WTC11 (cell line): ENCODE measurements at regions not wholly inside any gene's neighbourhood (a gene's known extent, or its start where the extent isn't known, plus 50 kb on each side); places are given as distances from the start of the nearest gene placed in this dataset.

Experiments
- ATAC-seq: fragments of 200-7000 bp; cut with Tn5 transposase; 2 replicates; pipeline ENCODE4 v1.10.0; 2021; ENCODE audit warnings: mild to moderate bottlenecking, moderate library complexity
- CTCF ChIA-PET: fragments of 300-600 bp; sonication (Branson Sonifier 250); formaldehyde crosslinking; loops from one replicate; lab custom pipeline; 2021; ENCODE audit warnings: antibody characterized with exemption; lab: Charles Lee
- POLR2A ChIA-PET: fragments of 350-600 bp; sonication (Branson Sonifier 250); formaldehyde crosslinking; loops from one replicate; lab custom pipeline; 2021; ENCODE audit warnings: antibody characterized with exemption; lab: Charles Lee
- DNase-seq: peaks from one replicate; pipeline ENCODE4 v3.0.0; 2021; ENCODE audit warnings: low spot score
- H3K27ac Mint-ChIP-seq: 2 replicates; pipeline ENCODE4 v1.8.0; 2021; ENCODE audit warnings: mixed read lengths
- H3K27me3 Mint-ChIP-seq: 2 replicates; pipeline ENCODE4 v1.8.0; 2021; ENCODE audit warnings: low read depth, mild to moderate bottlenecking, moderate library complexity, mixed read lengths
- H3K36me3 Mint-ChIP-seq: 2 replicates; pipeline ENCODE4 v1.8.0; 2021; ENCODE audit warnings: mixed read lengths
- H3K4me1 Mint-ChIP-seq: 2 replicates; pipeline ENCODE4 v1.8.0; 2022; ENCODE audit warnings: mixed read lengths
- H3K4me3 Mint-ChIP-seq: 2 replicates; pipeline ENCODE4 v1.8.0; 2021; ENCODE audit warnings: mild to moderate bottlenecking, moderate library complexity, mixed read lengths
- H3K9me3 Mint-ChIP-seq: 2 replicates; pipeline ENCODE4 v1.8.0; 2021; ENCODE audit warnings: mixed read lengths
- ATF1 ChIP-seq: sonication (generic); formaldehyde crosslinking; IDR thresholded peaks from 2 replicates; pipeline ENCODE4 v1.8.1; 2023; ENCODE audit warnings: mild to moderate bottlenecking, moderate library complexity, missing genetic modification reagents
- CREB1 ChIP-seq: sonication (generic); formaldehyde crosslinking; IDR thresholded peaks from 2 replicates; pipeline ENCODE4 v1.8.0; 2023; ENCODE audit warnings: mild to moderate bottlenecking, missing genetic modification reagents
- CREM ChIP-seq: sonication (generic); formaldehyde crosslinking; IDR thresholded peaks from 2 replicates; pipeline ENCODE4 v1.8.1; 2022; ENCODE audit warnings: mild to moderate bottlenecking, missing genetic modification reagents, moderate library complexity
- ETV6 ChIP-seq: sonication (generic); formaldehyde crosslinking; IDR thresholded peaks from 2 replicates; pipeline ENCODE4 v1.8.1; 2022; ENCODE audit warnings: mild to moderate bottlenecking, missing genetic modification reagents
- GABPB1 ChIP-seq: sonication (generic); formaldehyde crosslinking; IDR thresholded peaks from 2 replicates; pipeline ENCODE4 v1.8.1; 2023; ENCODE audit warnings: mild to moderate bottlenecking, missing genetic modification reagents
- KAT7 ChIP-seq: sonication (generic); formaldehyde crosslinking; IDR thresholded peaks from 2 replicates; pipeline ENCODE4 v1.8.1; 2023; ENCODE audit warnings: missing genetic modification reagents, mild to moderate bottlenecking, borderline replicate concordance
- NFATC4 ChIP-seq: fragments of 250-450 bp; sonication (Bioruptor Pico); IDR thresholded peaks from 2 replicates; pipeline ENCODE4 v1.9.0; 2021; ENCODE audit warnings: mild to moderate bottlenecking
- NFE2L1 ChIP-seq: sonication (generic); formaldehyde crosslinking; IDR thresholded peaks from 2 replicates; pipeline ENCODE4 v1.8.1; 2023; ENCODE audit warnings: missing genetic modification reagents
- NFYB ChIP-seq: sonication (generic); formaldehyde crosslinking; conservative IDR thresholded peaks from 2 replicates; pipeline ENCODE4 v1.8.0; 2022; ENCODE audit warnings: low read depth, missing genetic modification reagents
- NR3C1 ChIP-seq: sonication (generic); formaldehyde crosslinking; conservative IDR thresholded peaks from 2 replicates; pipeline ENCODE4 v1.8.1; 2023; ENCODE audit warnings: low read depth, mild to moderate bottlenecking, missing genetic modification reagents
- RORB ChIP-seq: fragments of 250-450 bp; sonication (Bioruptor Pico); IDR thresholded peaks from 2 replicates; pipeline ENCODE4 v1.9.0; 2021; ENCODE audit warnings: mild to moderate bottlenecking
- SMAD3 ChIP-seq: sonication (generic); formaldehyde crosslinking; IDR thresholded peaks from 2 replicates; pipeline ENCODE4 v1.8.0; 2022; ENCODE audit warnings: missing genetic modification reagents, mild to moderate bottlenecking, borderline replicate concordance
- ZNF121 ChIP-seq: sonication (generic); formaldehyde crosslinking; IDR thresholded peaks from 2 replicates; pipeline ENCODE4 v1.8.0; 2023; ENCODE audit warnings: missing genetic modification reagents
- ZNF219 ChIP-seq: sonication (generic); formaldehyde crosslinking; IDR thresholded peaks from 2 replicates; pipeline ENCODE4 v1.8.0; 2023; ENCODE audit warnings: missing genetic modification reagents, mild to moderate bottlenecking, borderline replicate concordance
- ZNF232 ChIP-seq: sonication (generic); formaldehyde crosslinking; IDR thresholded peaks from 2 replicates; pipeline ENCODE4 v1.8.0; 2022; ENCODE audit warnings: mild to moderate bottlenecking, missing genetic modification reagents
- ZNF416 ChIP-seq: fragments of 250-450 bp; sonication (Bioruptor Pico); IDR thresholded peaks from 2 replicates; pipeline ENCODE4 v1.9.0; 2021; ENCODE audit warnings: mild to moderate bottlenecking, inconsistent platforms
- TF ChIP-seq, protein P1 (sequence below): fragments of 200-600 bp; IDR thresholded peaks from 2 replicates; pipeline ENCODE4 v1.8.0; 2022; ENCODE audit warnings: antibody characterized with exemption
- TF ChIP-seq, protein P2 (sequence below): sonication (generic); formaldehyde crosslinking; conservative IDR thresholded peaks from 2 replicates; pipeline ENCODE4 v1.8.1; 2022; ENCODE audit warnings: mild to moderate bottlenecking, missing genetic modification reagents
- TF ChIP-seq, protein P3 (sequence below): fragments of 250-450 bp; sonication (Bioruptor Pico); IDR thresholded peaks from 2 replicates; pipeline ENCODE4 v1.8.0; 2021; ENCODE audit warnings: mild to moderate bottlenecking
- TF ChIP-seq, protein P4 (sequence below): sonication (generic); formaldehyde crosslinking; IDR thresholded peaks from 2 replicates; pipeline ENCODE4 v1.8.0; 2023; ENCODE audit warnings: missing genetic modification reagents, mild to moderate bottlenecking, borderline replicate concordance
- TF ChIP-seq, protein P5 (sequence below): sonication (generic); formaldehyde crosslinking; IDR thresholded peaks from 2 replicates; pipeline ENCODE4 v1.8.0; 2022; ENCODE audit warnings: mild to moderate bottlenecking, missing genetic modification reagents

DNA sequence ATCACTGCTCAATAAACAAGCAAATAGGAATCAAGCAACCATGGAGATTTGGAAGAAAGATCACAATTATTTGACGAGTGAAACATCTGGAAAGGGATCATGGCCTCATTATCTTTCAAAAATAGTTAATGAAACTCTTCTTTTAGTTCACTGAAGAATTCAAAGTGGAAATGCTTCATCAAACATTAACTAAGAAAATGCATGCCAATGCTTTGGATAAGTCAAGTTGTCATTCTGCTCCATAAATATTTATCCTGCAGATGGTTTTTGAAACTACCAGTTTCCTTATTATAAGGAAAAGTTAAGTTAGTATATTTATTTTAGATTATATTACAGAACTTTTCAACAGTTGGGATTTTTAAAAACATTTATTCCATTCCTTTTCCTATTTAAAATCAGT, 206.5 kb upstream of the ADGRL2 start (continued):
- TF ChIP-seq KAT7 (CRISPR knock-in tag) (no peak), ATF1 (CRISPR knock-in tag) (no peak), ZNF121 (CRISPR knock-in tag) (no peak)
- TF ChIP-seq, protein P1, sequence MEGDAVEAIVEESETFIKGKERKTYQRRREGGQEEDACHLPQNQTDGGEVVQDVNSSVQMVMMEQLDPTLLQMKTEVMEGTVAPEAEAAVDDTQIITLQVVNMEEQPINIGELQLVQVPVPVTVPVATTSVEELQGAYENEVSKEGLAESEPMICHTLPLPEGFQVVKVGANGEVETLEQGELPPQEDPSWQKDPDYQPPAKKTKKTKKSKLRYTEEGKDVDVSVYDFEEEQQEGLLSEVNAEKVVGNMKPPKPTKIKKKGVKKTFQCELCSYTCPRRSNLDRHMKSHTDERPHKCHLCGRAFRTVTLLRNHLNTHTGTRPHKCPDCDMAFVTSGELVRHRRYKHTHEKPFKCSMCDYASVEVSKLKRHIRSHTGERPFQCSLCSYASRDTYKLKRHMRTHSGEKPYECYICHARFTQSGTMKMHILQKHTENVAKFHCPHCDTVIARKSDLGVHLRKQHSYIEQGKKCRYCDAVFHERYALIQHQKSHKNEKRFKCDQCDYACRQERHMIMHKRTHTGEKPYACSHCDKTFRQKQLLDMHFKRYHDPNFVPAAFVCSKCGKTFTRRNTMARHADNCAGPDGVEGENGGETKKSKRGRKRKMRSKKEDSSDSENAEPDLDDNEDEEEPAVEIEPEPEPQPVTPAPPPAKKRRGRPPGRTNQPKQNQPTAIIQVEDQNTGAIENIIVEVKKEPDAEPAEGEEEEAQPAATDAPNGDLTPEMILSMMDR: no peak
- TF ChIP-seq, all 79 proteins: peak for 0

DNA sequence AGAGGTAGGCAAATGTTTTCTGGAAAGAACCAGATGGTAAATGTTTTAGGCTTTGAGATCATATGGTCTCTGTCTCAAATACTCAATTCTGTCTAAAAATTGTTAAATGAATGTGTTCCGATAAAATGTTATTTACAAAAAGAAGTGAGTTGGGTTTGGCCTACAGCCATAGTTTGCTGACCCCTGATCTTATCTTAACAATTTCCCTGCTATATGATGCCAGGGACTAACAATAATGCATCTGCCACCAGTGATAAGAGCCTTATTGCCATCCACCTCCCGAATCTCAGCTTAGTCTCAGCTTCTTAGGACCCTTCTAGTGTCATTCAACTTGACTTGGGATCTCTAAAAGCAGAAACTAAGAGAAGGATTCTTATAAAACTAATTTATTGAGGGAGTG, 208.5 kb upstream of the ADGRL2 start:
- Mint-ChIP-seq H3K36me3 (no peaks in the 10 kb centered on the region), H3K4me3 (no peak overlapping the region), H3K27me3 (no peaks in the 10 kb centered on the region), H3K4me1 (peaks cover 10% of the 10 kb centered on the region), H3K27ac (no peak overlapping the region), H3K9me3 (peaks cover 16% of the 10 kb centered on the region)
- DNase-seq: no peak
- POLR2A ChIA-PET: no interaction called here
- no peak for ATAC-seq
- TF ChIP-seq, protein P2, sequence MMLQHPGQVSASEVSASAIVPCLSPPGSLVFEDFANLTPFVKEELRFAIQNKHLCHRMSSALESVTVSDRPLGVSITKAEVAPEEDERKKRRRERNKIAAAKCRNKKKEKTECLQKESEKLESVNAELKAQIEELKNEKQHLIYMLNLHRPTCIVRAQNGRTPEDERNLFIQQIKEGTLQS (CRISPR knock-in tag): no peak
- TF ChIP-seq GABPB1: no peak
- no peak for TF ChIP-seq CREB1
- TF ChIP-seq RORB (CRISPR knock-in tag): no peak
- no peak for TF ChIP-seq ATF1 (CRISPR knock-in tag)
- TF ChIP-seq, protein P3, sequence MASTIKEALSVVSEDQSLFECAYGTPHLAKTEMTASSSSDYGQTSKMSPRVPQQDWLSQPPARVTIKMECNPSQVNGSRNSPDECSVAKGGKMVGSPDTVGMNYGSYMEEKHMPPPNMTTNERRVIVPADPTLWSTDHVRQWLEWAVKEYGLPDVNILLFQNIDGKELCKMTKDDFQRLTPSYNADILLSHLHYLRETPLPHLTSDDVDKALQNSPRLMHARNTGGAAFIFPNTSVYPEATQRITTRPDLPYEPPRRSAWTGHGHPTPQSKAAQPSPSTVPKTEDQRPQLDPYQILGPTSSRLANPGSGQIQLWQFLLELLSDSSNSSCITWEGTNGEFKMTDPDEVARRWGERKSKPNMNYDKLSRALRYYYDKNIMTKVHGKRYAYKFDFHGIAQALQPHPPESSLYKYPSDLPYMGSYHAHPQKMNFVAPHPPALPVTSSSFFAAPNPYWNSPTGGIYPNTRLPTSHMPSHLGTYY (CRISPR knock-in tag): no peak
- TF ChIP-seq, protein P4, sequence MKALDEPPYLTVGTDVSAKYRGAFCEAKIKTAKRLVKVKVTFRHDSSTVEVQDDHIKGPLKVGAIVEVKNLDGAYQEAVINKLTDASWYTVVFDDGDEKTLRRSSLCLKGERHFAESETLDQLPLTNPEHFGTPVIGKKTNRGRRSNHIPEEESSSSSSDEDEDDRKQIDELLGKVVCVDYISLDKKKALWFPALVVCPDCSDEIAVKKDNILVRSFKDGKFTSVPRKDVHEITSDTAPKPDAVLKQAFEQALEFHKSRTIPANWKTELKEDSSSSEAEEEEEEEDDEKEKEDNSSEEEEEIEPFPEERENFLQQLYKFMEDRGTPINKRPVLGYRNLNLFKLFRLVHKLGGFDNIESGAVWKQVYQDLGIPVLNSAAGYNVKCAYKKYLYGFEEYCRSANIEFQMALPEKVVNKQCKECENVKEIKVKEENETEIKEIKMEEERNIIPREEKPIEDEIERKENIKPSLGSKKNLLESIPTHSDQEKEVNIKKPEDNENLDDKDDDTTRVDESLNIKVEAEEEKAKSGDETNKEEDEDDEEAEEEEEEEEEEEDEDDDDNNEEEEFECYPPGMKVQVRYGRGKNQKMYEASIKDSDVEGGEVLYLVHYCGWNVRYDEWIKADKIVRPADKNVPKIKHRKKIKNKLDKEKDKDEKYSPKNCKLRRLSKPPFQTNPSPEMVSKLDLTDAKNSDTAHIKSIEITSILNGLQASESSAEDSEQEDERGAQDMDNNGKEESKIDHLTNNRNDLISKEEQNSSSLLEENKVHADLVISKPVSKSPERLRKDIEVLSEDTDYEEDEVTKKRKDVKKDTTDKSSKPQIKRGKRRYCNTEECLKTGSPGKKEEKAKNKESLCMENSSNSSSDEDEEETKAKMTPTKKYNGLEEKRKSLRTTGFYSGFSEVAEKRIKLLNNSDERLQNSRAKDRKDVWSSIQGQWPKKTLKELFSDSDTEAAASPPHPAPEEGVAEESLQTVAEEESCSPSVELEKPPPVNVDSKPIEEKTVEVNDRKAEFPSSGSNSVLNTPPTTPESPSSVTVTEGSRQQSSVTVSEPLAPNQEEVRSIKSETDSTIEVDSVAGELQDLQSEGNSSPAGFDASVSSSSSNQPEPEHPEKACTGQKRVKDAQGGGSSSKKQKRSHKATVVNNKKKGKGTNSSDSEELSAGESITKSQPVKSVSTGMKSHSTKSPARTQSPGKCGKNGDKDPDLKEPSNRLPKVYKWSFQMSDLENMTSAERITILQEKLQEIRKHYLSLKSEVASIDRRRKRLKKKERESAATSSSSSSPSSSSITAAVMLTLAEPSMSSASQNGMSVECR (CRISPR knock-in tag): no peak
- TF ChIP-seq, protein P1: no peak
- no peak for TF ChIP-seq NFE2L1 (CRISPR knock-in tag)
- TF ChIP-seq NR3C1 (CRISPR knock-in tag): no peak
- no peak for TF ChIP-seq ZNF416
- TF ChIP-seq ZNF232 (CRISPR knock-in tag): no peak
- no peak for TF ChIP-seq ETV6
- TF ChIP-seq, protein P5, sequence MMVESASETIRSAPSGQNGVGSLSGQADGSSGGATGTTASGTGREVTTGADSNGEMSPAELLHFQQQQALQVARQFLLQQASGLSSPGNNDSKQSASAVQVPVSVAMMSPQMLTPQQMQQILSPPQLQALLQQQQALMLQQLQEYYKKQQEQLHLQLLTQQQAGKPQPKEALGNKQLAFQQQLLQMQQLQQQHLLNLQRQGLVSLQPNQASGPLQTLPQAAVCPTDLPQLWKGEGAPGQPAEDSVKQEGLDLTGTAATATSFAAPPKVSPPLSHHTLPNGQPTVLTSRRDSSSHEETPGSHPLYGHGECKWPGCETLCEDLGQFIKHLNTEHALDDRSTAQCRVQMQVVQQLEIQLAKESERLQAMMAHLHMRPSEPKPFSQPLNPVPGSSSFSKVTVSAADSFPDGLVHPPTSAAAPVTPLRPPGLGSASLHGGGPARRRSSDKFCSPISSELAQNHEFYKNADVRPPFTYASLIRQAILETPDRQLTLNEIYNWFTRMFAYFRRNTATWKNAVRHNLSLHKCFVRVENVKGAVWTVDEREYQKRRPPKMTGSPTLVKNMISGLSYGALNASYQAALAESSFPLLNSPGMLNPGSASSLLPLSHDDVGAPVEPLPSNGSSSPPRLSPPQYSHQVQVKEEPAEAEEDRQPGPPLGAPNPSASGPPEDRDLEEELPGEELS (CRISPR knock-in tag): no peak
- TF ChIP-seq SMAD3: no peak
- no peak for TF ChIP-seq ZNF219 (CRISPR knock-in tag)
- no peak for TF ChIP-seq NFYB (CRISPR knock-in tag)
- no peak for TF ChIP-seq NFATC4 (CRISPR knock-in tag)
- no peak for TF ChIP-seq CREM
- TF ChIP-seq, all 79 proteins: peak for 0
- CTCF ChIA-PET: no interaction called here
